GM21723 (cell line): ENCODE measurements at regions not wholly inside any gene's neighbourhood (a gene's known extent, or its start where the extent isn't known, plus 50 kb on each side); places are given as distances from the start of the nearest gene placed in this dataset.

ENCODE experiments used
- ATAC-seq: cut with Tn5 transposase; IDR thresholded peaks from one replicate; pipeline ENCODE4 v1.9.1; 2021; ENCODE audit warnings: mild to moderate bottlenecking, moderate library complexity; ENCODE audit not compliant: unreplicated experiment

GRCh38 chr4:122516376-122516775, 59.9 kb upstream of the IL2 start:
- no peak for ATAC-seq

GRCh38 chr4:122514671-122515070, 58.1 kb upstream of the IL2 start:
- no peak for ATAC-seq

GRCh38 chr4:122512430-122512829, 55.9 kb upstream of the IL2 start:
- no peak for ATAC-seq

GRCh38 chr4:122508083-122508482, 51.6 kb upstream of the IL2 start:
- no peak for ATAC-seq
